Suppressor macrophage treated with lipopolysaccharide for 1 hour (primary cell): ENCODE measurements at regions not wholly inside any gene's neighbourhood (a gene's known extent, or its start where the extent isn't known, plus 50 kb on each side); places are given as distances from the start of the nearest gene placed in this dataset.

Experiments used
- DNase-seq, 3 donors: peaks; one replicate each; pipeline ENCODE4 v3.0.0-alpha.2; 2020 to 2022

DNA sequence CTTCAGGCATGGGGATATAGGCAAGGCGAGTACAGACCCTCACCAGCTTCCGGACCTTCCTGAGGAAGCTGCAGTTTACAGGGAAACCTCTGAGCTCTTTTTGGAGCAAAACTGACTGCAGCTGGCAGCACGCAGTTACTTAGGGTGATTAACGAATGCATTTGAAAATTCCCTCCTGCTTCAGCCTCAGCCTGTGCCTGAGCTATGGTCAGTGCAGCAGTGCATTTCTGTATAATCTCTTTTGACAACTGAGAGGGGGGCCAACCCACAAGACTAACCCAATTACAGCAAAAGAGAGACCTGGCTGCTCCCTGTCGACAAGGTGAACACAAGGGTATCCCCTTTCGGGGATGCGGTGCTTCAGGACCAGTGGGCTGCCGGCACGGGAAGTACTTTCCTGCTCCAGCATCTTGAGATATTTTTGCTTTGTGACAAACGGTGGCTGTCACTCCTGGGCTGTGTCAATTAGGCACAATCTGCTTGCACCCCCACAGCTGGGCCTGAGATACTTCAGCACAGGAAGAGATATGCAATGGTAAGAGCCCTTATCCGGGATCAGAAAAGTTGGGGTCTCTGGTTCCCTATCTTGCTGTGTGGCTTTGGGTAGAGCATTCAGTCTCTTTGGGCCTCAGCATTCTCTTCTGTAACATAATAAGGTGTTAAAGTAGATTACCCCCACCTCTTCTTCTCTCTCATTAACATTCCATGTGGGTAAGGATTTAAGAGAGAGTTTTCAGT, 141.0 kb downstream of the TMEM17 start:
- no peak for DNase-seq

- no peak for DNase-seq
Observed at GRCh38 chr2:62363166-62363565, 142.8 kb downstream of the TMEM17 start.

- peak in 1 of 3 donors; percentile 27 for DNase-seq
Observed at GRCh38 chr2:62362561-62362960, 143.4 kb downstream of the TMEM17 start.

GRCh38 chr2:62361964-62362363, 144.0 kb downstream of the TMEM17 start:
- no peak for DNase-seq

GRCh38 chr2:62354771-62355561, 151.0 kb downstream of the TMEM17 start:
- no peak for DNase-seq

DNA sequence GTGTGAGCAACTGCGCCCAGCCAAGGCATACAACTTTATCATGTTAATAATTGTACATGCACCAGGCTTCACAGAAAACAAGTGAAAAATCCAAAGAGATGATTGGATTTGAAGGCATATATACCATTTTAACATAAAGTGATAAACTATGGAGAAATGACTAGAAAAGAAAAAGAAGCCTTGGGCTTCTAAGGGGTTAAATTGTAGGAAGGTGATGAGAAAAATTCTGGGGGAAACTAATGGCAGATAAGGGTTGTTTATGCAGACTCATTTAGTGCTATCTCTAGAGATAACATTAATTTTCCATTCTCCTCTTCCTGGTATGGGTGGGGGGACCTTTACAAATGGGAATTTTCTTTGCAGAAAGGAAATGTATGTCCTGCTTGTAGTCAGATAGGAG, 154.0 kb downstream of the TMEM17 start:
- no peak for DNase-seq

GRCh38 chr2:62349788-62350187, 153.9 kb downstream of the B3GNT2 start:
- DNase-seq: no peak

DNA sequence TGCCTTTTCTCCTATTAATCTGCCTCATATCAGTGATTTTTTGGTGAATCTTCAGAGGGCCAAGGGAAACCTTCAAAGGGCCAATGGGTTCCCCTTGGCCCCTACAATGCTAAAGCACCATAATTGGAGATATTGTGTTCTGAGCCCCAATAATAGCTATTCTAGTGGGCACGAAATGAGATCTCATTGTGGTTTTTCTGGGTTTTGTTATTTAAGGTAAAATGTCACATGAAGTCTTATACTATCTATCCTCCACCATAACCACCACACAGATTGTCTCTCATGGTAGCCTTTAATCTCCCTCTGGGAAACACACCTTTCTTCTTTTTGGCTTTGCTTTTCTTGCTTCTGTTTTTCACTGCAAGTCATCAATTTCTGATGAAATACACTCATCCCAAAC, 152.8 kb downstream of the B3GNT2 start:
- DNase-seq: no peak

- no peak for DNase-seq
Observed at GRCh38 chr2:62347563-62348270, 151.8 kb downstream of the B3GNT2 start.

GRCh38 chr2:62344472-62344871, 148.6 kb downstream of the B3GNT2 start:
- DNase-seq: no peak

DNA sequence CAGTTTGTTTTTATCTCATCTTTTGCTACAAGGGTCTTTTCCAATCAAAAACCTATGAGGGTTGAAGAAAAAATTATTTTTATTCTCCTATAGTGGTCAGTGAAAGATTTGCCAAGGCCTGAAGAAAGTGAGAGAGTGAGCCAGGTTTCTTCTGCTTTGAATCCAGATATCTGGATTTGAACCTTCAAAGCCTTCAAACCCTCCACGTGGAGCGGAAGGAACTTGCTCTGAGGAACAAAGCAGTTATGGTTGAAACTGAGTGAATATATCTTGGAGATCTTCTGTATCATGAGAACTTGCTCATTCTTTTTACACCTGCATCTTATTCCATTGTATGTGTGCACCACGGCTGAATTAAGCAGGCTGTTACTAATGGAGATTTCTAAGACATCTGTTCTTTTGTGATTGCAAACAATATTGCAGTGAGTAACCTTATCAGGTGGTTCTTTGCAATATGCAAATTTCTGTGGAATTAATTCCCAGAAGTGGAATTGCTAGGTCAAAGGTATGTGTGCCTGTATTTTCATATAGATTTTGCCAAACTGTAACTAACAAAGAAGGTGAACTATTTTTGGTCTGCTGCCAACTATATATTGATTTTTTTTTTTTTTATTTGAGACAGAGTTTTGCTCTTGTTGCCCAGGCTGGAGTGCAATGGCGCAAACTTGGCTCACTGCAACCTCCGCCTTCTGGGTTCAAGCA, 147.9 kb downstream of the B3GNT2 start:
- no peak for DNase-seq

- DNase-seq: no peak
Observed at GRCh38 chr2:62343206-62343605, 147.3 kb downstream of the B3GNT2 start.

GRCh38 chr2:62340994-62341484, 145.1 kb downstream of the B3GNT2 start:
- DNase-seq: peak in 1 of 3 donors; percentile 21

- DNase-seq: no peak
Observed at GRCh38 chr2:62339837-62340236, 143.9 kb downstream of the B3GNT2 start.

DNA sequence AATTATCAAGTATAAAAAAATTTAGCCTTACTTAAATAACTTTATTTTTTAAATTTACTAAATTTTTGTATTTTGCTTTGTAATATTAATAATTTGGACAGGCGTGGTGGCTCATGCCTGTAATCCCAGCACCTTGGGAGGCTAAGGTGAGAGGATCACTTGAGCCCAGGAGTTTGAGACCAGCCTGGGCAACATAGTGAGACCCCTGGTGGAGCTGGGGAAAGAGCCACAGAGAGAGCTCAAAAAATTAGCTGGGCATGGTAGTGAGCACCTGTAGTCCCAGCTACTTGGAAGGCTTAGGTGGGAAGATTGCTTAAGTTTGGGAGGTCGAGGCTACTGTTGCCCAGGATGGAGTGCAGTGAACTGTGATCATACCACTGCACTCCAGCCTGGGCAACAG, 143.5 kb downstream of the B3GNT2 start:
- DNase-seq: no peak

- DNase-seq: no peak
Observed at GRCh38 chr2:62338111-62338510, 142.2 kb downstream of the B3GNT2 start.

GRCh38 chr2:62337403-62337802, 141.5 kb downstream of the B3GNT2 start:
- no peak for DNase-seq

- DNase-seq: no peak
Observed at GRCh38 chr2:62335612-62336011, 139.7 kb downstream of the B3GNT2 start.

DNA sequence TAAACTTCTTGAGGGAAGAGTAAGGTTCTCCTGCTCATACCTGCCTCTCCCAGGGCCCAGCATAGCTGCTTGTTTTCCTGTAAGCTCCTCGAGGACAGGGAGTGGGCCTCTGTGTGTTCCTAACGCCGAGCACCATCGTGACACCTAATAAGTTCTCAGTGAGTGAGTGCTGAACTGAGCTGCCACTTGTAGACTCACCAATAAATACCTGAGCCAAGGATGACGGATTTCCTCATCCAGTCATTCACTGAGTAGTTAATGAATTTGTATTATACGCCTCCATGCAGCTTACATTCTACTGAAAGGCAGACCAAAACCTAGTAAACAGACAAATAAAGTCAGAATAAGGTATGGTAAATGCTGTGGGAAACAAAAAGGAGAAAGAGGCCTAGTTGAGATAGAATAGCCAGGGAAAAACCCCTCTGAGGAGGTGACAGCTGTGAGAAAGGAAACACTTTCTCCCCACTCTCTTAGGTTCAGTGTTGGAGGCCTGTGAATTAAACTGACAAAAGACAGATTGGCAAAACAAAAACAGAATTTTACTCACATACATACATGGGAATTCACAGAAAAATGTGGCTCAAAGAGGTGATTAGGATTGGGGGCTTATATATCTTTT, 138.6 kb downstream of the B3GNT2 start:
- DNase-seq: no peak

GRCh38 chr2:62334009-62334408, 138.1 kb downstream of the B3GNT2 start:
- DNase-seq: no peak

GRCh38 chr2:62330959-62331358, 135.0 kb downstream of the B3GNT2 start:
- no peak for DNase-seq

DNA sequence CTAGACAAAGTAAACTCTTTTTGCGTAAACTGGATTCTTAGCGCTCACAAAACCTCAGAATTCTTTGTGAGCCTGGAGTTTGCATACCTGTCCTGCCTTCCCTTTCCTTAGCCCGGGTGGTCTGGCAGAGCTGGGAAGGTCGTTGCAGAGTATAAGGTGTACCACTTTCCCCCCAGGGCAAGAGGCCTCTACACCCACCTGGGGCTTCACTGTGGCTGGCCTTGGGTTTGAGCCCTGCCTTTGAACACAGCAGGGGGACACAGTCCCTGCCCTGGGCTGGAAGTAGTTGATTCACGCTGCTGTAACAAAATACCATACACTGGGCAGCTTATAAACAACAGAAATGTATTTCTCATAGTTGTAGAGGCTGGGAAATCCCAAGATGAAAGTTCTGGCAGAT, 133.9 kb downstream of the B3GNT2 start:
- DNase-seq: no peak
